ENCODE measurements at regions not wholly inside any gene's neighbourhood (a gene's known extent, or its start where the extent isn't known, plus 50 kb on each side); places are given as distances from the start of the nearest gene placed in this dataset.

DNA sequence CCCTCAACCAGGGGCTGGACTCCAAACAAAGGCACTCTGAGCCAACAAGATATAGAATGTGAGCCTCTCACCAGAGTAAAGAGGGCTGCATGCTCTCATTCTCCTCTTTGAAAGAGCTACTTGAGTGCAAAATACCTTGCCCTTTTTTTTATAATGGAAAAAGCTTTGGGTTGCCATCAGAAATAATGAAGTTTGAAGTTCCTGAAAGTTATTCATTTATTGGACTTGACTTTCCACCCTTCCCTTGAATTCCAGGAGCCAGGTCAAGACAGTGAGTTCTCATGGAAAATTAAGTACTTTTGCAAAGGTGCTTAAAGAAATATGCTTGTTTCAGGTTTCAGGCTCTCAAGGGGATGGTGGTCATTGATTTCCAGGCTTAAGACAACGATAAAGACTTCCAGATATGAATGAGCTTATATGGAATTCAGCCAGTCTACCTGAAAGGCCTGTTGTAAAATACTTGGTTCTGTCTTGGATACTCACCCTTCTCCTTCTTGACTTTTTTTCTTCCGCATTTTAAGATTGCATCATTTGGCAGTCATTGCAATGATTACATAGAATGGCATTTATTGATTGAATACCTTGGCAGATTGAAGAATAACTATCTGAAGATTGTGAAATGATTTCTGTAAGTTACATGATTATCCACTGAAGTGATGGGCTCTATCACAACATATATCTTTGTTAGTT is 696.4 kb downstream of the INHBA start:
- Mint-ChIP-seq H3K27me3 (no peaks in the 10 kb centered on the region), H3K36me3 (ENCODE audit: low read depth) (no peaks in the 10 kb centered on the region), H3K27ac (no peak overlapping the region), H3K4me3 (no peak overlapping the region), H3K9me3 (peaks cover 9% of the 10 kb centered on the region), H3K4me1 (ENCODE audit: low read depth) (no peaks in the 10 kb centered on the region)
- TF ChIP-seq, protein P1, sequence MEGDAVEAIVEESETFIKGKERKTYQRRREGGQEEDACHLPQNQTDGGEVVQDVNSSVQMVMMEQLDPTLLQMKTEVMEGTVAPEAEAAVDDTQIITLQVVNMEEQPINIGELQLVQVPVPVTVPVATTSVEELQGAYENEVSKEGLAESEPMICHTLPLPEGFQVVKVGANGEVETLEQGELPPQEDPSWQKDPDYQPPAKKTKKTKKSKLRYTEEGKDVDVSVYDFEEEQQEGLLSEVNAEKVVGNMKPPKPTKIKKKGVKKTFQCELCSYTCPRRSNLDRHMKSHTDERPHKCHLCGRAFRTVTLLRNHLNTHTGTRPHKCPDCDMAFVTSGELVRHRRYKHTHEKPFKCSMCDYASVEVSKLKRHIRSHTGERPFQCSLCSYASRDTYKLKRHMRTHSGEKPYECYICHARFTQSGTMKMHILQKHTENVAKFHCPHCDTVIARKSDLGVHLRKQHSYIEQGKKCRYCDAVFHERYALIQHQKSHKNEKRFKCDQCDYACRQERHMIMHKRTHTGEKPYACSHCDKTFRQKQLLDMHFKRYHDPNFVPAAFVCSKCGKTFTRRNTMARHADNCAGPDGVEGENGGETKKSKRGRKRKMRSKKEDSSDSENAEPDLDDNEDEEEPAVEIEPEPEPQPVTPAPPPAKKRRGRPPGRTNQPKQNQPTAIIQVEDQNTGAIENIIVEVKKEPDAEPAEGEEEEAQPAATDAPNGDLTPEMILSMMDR (IDR thresholded peaks at IDR 0.05) = no peak
- ChIA-PET POLR2A (no interaction called here), CTCF (no interaction called here)
- ATAC-seq (ENCODE audit: poor library complexity) = no peak
- H3K27ac ChIP-seq (ENCODE audit: low read depth in 1 of 2, low read length in 2 of 2) = no peak overlapping the region
- no peak for DNase-seq
- H3K4me1 ChIP-seq (ENCODE audit: insufficient read depth, low read length) = no peaks in the 10 kb centered on the region
- H3K9me3 ChIP-seq (ENCODE audit: control insufficient read depth in 1 of 2, insufficient read depth in 1 of 2, low read length in 2 of 2) = peaks cover 0 to 9% of the 10 kb centered on the region in 2 experiments
- no peak overlapping the region for H3K4me3 ChIP-seq (ENCODE audit: low read length)
- H3K27me3 ChIP-seq (ENCODE audit: control insufficient read depth in 1 of 2, insufficient read depth in 2 of 2, low read length in 2 of 2) = no peaks in the 10 kb centered on the region
- no peaks in the 10 kb centered on the region for H3K36me3 ChIP-seq (ENCODE audit: insufficient read depth, low read length)
- intact Hi-C loops (cut with DNase I, micrococcal nuclease) = no loop called here

DNA sequence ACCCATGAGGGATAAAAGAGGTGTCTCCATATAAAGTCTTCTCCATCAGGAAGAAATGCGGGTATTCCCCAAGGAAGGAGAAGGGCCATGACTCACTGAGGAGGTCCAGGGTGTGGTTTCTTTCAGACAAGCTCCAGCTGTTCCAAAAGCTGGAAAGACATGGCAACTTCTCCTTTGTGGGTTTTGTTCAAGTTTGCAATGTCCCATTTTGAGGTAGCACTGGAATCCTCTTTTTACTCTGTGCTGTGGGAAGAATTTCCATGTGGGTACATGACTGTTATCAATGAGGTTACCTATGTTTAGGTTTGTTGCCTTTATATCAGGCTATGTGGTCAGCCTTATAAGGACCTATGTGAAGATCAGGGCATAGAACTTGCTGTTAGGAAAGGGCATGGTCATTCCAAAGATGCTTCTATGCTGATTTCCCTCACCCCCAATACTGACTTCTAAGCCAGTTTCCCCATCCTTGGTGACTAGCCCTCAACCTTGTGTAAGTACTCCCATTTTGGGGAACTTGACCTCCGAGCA is 697.5 kb downstream of the INHBA start:
- Histone ChIP-seq H3K4me3 (ENCODE audit: low read length) (no peak overlapping the region), H3K4me1 (ENCODE audit: insufficient read depth, low read length) (no peaks in the 10 kb centered on the region), H3K9me3 (ENCODE audit: control insufficient read depth in 1 of 2, insufficient read depth in 1 of 2, low read length in 2 of 2) (peaks cover 0 to 9% of the 10 kb centered on the region in 2 experiments), H3K36me3 (ENCODE audit: insufficient read depth, low read length) (no peaks in the 10 kb centered on the region), H3K27me3 (ENCODE audit: control insufficient read depth in 1 of 2, insufficient read depth in 2 of 2, low read length in 2 of 2) (no peaks in the 10 kb centered on the region), H3K27ac (ENCODE audit: low read depth in 1 of 2, low read length in 2 of 2) (no peak overlapping the region)
- H3K36me3 Mint-ChIP-seq (ENCODE audit: low read depth) = no peaks in the 10 kb centered on the region
- intact Hi-C loops (cut with DNase I, micrococcal nuclease) = no loop called here
- no peak overlapping the region for H3K27ac Mint-ChIP-seq
- TF ChIP-seq, protein P1 (IDR thresholded peaks at IDR 0.05) = no peak
- no peak overlapping the region for H3K4me3 Mint-ChIP-seq
- no peaks in the 10 kb centered on the region for H3K27me3 Mint-ChIP-seq
- DNase-seq (no peak), ATAC-seq (ENCODE audit: poor library complexity) (no peak)
- ChIA-PET CTCF (no interaction called here), POLR2A (no interaction called here)
- H3K4me1 Mint-ChIP-seq (ENCODE audit: low read depth) = no peaks in the 10 kb centered on the region
- peaks cover 9% of the 10 kb centered on the region for H3K9me3 Mint-ChIP-seq

DNA sequence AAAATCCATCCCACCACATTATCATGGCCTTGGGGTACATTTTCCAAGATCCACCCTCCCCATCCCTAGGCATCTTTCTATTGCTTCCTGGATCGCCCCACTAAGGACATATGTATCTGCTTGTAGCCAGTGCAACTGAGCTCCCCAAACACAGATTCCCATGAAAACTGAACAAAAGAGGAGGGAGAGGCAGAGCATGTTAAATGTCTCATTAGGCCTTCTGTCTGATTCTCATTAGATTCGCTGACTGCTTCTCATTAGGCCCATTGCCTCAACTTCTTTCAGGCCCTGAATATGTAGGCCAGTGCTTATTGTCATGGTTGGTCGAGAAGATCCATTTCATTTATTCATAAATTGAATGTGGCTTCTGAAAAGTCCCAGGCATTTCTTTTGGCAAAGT is 698.9 kb downstream of the INHBA start:
- H3K36me3 ChIP-seq (ENCODE audit: insufficient read depth, low read length) = no peaks in the 10 kb centered on the region
- Mint-ChIP-seq H3K27ac (no peak overlapping the region), H3K36me3 (ENCODE audit: low read depth) (no peaks in the 10 kb centered on the region), H3K4me3 (no peak overlapping the region), H3K9me3 (no peaks in the 10 kb centered on the region), H3K27me3 (no peaks in the 10 kb centered on the region), H3K4me1 (ENCODE audit: low read depth) (no peaks in the 10 kb centered on the region)
- no peak overlapping the region for H3K4me3 ChIP-seq (ENCODE audit: low read length)
- TF ChIP-seq, protein P1 (IDR thresholded peaks at IDR 0.05) = no peak
- POLR2A ChIA-PET = interaction anchor here (0.5 kb wide), 1 partner anchor 446 kb away, joined by 3 read pairs; no protein-coding TSS in a partner anchor
- no peak for DNase-seq
- peaks cover 0 to 9% of the 10 kb centered on the region in 2 experiments for H3K9me3 ChIP-seq (ENCODE audit: control insufficient read depth in 1 of 2, insufficient read depth in 1 of 2, low read length in 2 of 2)
- H3K4me1 ChIP-seq (ENCODE audit: insufficient read depth, low read length) = no peaks in the 10 kb centered on the region
- CTCF ChIA-PET = no interaction called here
- intact Hi-C loops (cut with DNase I, micrococcal nuclease) = no loop called here
- ATAC-seq (ENCODE audit: poor library complexity) = no peak
- no peak overlapping the region for H3K27ac ChIP-seq (ENCODE audit: low read depth in 1 of 2, low read length in 2 of 2)
- no peaks in the 10 kb centered on the region for H3K27me3 ChIP-seq (ENCODE audit: control insufficient read depth in 1 of 2, insufficient read depth in 2 of 2, low read length in 2 of 2)
